GM18498 (cell line): ENCODE measurements at regions not wholly inside any gene's neighbourhood (a gene's known extent, or its start where the extent isn't known, plus 50 kb on each side); places are given as distances from the start of the nearest gene placed in this dataset.
"Not testable (repeated sequence)": the region's sequence is repeated elsewhere in the genome, so short reads cannot be mapped to it uniquely, and the experiment has no call there.

Source experiments
- ATAC-seq: cut with Tn5 transposase; IDR thresholded peaks from one replicate; pipeline ENCODE4 v1.9.1; 2021; ENCODE audit warnings: mild to moderate bottlenecking, moderate library complexity; ENCODE audit not compliant: unreplicated experiment

DNA sequence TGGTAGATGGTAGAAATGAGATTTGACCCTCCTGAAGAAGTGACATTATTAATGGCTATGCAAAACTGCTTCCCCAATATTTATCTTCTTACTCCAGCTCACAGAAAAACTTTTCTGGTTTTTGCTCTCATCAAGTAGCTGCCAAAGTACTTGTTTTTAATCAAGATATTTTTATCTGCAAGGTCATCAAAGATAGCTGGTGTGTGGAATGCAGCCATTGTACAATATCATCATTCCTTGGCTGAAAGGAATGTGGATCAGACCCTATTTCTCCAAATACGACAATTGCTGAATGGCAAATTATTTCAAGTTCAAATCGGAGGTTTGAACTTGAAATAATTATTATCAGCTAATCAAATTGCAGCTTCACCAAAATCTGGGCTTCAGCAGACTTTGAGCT, 126.9 kb upstream of the SLC7A14 start:
- no peak for ATAC-seq

GRCh38 chr3:170712336-170712735, 126.5 kb upstream of the SLC7A14 start:
- ATAC-seq = no peak

DNA sequence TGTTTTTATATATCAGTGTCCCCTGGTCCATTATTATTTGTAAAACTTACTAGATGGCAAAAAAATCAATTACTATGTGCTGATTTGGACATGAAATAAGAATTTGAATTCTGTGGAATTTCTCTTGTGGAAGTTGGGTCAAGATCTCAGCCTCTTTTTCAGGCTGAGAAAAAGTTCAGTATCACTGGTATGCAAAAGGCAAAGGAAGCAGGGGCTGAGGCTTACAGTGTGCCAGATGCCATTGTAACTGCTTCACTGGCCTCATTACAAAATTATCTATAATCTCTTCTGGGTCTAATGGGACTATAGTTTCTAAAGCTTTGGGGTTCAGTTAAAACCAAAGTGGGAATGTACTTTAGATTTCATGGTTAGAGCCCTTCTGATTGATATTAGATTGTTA, 125.9 kb upstream of the SLC7A14 start:
- ATAC-seq = no peak

- ATAC-seq = no peak
Measured at GRCh38 chr3:170709046-170709445, 123.2 kb upstream of the SLC7A14 start.

GRCh38 chr3:170707899-170708298, 122.0 kb upstream of the SLC7A14 start:
- no peak for ATAC-seq

DNA sequence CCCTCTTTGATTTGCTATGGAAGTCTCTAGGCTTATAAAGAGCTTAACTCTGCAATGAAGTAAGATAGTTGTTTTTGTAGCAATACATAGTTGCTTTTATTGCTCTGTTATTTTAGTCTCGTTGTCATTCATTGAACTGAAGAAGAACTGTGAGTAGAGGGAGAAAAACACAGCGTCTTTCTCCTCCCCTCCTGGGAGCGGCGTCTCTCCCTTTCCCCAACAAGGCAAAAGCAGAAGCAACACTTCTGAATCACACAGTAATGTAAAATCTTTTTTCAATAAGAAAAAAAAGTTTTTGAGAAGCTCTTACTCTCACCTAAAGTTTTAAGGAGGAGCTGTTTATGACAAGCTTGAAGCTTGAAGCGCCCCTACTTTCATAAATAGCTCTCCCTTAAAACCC, 119.3 kb upstream of the SLC7A14 start:
- ATAC-seq = no peak

- ATAC-seq = no peak
Measured at GRCh38 chr3:170703121-170703588, 117.3 kb upstream of the SLC7A14 start.

- no peak for ATAC-seq
Measured at GRCh38 chr3:170701696-170702678, 116.1 kb upstream of the SLC7A14 start.

DNA sequence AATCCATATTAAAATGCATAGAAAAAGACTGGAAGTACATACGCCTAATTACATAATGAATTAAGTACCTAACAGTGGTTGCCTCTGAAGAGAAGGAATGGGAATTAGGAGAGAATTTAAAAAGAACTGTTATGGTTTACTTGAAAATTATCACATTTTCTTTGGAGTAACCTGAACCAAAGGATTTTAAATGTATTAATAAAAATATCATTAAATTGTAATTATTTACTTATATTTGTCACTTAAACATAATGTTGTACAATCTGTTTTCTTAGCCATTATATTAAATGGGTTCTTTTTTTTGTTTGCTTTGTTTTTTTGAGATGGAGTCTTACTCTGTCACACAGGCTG, 114.2 kb upstream of the SLC7A14 start:
- ATAC-seq = no peak

GRCh38 chr3:170699158-170700053, 113.5 kb upstream of the SLC7A14 start:
- ATAC-seq = no peak

DNA sequence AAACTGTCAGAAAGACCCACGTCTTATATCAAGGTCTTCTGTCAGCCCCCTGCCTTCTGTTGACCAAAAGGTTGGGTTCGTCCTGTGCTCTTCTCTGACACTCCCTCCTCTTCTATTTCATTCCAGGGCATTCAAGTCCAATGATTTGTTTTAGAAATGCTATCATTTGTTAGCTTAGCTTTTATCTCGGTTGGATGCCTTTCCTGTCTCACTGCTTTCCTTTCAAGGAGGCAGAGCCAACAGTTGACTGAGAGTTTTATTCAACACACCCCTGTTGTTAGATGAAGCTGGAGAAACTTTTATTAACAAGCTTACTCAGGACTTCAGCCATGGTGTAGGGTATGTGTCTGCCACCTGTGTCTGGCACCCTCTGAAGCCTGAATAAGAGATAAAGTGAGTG, 112.0 kb upstream of the SLC7A14 start:
- ATAC-seq = no peak

DNA sequence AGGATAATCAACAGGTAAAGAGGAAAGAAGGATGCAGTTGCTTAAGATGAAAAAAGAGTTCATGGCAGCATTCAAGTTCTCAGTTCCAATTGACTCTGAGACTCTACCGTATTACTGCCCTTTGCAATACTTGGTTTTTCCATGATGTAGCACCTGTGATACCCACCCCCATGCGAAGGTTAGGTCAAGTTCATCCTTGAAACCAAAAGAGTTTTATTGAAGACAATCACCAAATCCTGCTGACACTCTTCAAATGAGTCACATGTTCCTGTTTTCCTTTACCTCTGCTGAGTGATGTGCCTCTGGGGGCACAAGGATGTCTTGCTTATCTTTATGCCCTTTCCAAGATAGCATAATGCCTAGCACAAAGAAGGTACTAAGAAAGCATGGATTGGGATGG, 111.3 kb upstream of the SLC7A14 start:
- ATAC-seq = no peak

- no peak for ATAC-seq
Measured at GRCh38 chr3:170695486-170696064, 109.7 kb upstream of the SLC7A14 start.

DNA sequence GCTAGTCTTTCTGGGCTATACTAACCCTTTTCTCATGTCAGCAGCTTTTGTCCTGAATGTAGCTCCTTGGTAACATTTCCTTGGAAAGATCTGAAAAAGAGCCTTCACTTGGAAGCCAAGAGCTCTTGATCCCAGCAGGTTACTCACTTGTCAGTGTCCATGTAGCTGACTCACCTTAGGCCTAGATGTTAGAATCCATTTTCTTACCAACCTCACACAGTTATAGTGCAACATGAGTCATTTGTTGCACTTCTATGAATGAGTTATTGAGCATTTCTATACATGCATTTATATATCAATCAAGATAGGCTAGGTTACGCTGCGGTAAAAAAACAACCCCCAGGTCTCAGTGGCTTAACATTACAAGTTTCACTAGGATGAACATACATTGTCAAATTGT, 106.8 kb upstream of the SLC7A14 start:
- no peak for ATAC-seq

- no peak for ATAC-seq
Measured at GRCh38 chr3:170690661-170690981, 104.7 kb upstream of the SLC7A14 start.

DNA sequence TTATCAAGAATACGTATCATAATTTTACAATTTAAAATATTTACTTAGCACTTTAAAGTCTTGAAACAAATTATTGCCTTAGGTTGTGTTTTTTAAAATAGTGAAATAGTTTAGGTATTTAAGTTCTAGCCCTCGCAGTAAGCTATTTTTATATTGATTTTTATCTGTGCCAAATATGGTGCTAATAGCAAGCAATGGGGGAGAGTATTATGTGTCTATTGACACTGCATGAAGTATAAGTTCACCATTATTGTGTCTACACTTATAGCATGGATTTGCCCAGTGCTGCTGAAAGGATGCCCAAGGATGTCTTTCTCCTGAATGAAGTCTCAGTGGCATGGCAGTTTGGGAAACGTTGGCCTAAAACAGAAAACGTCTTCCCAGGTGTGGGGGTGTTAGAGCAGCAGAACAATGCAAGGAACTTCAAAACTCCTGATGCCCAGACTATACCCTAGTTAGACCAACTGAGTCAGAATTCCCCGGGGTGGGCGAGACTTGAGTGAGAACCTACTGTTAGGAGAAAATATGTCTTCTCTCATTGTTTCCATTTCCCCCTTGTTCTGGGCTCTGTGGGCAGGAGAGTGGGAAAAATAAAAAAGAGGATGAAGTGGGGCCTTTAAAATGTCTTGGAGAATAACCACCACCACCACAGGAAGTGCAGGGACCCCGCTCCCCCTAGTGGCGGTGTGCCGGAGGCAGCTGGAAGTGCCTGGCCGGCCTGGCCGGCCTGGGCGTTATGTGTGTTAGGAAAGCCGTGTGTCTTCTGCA, 104.2 kb upstream of the SLC7A14 start:
- ATAC-seq = no peak

DNA sequence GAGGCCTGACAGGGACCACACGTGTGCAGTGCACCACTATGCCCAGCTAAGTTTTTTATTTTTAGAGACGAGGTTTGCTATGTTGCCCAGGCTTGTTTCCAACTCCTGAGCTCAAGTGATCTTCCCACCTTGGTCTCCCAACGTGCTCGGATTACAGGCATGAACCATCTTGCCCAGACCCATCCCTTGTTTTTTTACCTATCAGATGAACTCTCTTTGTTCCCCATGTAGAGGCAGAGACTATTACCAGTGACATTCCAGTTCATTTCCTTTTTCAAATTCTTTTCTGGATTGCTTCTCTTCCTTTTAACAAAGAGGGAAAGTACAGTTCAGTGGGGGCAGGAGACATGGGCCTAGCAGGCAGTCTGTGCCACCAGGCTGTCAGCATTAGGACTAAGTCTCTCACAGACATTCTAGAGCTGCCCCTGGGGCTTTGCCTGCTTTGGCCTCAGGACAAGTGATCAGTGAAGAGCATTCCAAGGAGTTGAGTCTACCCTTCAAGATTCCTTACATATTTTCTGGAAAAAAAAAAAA, 103.5 kb upstream of the SLC7A14 start:
- no peak for ATAC-seq

DNA sequence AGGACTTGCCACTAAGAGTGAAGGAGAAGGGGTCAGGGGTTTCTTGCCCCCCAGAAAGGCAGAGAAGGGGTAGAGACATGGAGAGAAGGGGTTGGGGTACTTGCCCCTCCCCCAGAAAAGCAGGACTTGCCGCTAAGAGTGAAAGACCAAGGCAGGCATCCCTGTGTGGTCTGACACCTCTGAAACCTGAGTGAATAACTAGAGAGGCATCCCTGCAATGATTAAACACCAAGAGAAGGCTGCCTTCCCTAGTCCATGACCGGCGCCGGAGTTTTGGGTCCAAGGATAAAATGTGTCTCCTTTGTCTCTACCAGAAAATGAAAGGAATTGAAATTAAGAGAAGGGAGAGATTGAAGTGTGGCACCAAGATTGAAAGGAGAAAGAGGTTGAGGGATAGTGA, 102.3 kb upstream of the SLC7A14 start:
- not testable (repeated sequence) for ATAC-seq

- no peak for ATAC-seq
Measured at GRCh38 chr3:170680593-170680992, 94.7 kb upstream of the SLC7A14 start.

GRCh38 chr3:170679190-170679589, 93.3 kb upstream of the SLC7A14 start:
- no peak for ATAC-seq
